Nephron progenitor cell (in vitro differentiated cells): ENCODE measurements at regions not wholly inside any gene's neighbourhood (a gene's known extent, or its start where the extent isn't known, plus 50 kb on each side); places are given as distances from the start of the nearest gene placed in this dataset.

Experiments used
- DNase-seq: peaks from one replicate; pipeline ENCODE4 v3.0.0; 2021
- H3K27ac Mint-ChIP-seq: 2 replicates; pipeline ENCODE4 v1.8.0; 2021; ENCODE audit warnings: mild to moderate bottlenecking, moderate library complexity, mixed read lengths
- H3K27me3 Mint-ChIP-seq: 2 replicates; pipeline ENCODE4 v1.8.0; 2021; ENCODE audit warnings: mild to moderate bottlenecking, low read depth, mixed read lengths; ENCODE audit not compliant: poor library complexity
- H3K36me3 Mint-ChIP-seq: 2 replicates; pipeline ENCODE4 v1.8.0; 2021; ENCODE audit warnings: low read depth, mixed read lengths
- H3K4me1 Mint-ChIP-seq: 2 replicates; pipeline ENCODE4 v1.8.0; 2021; ENCODE audit warnings: mixed read lengths
- H3K4me3 Mint-ChIP-seq: 2 replicates; pipeline ENCODE4 v1.8.0; 2021; ENCODE audit warnings: mild to moderate bottlenecking, moderate library complexity, mixed read lengths
- H3K9me3 Mint-ChIP-seq: 2 replicates; pipeline ENCODE4 v1.8.0; 2021; ENCODE audit warnings: mild to moderate bottlenecking, moderate library complexity, mixed read lengths
- CTCF ChIP-seq: fragments of 200-600 bp; sonication (generic); IDR thresholded peaks from 2 replicates; pipeline ENCODE4 v1.5.0; 2021; ENCODE audit warnings: antibody characterized with exemption

- peaks cover 10% of the 10 kb centered on the region for H3K9me3 Mint-ChIP-seq
- DNase-seq = no peak
- TF ChIP-seq CTCF = no peak
- no peak overlapping the region for H3K27ac Mint-ChIP-seq
- H3K4me3 Mint-ChIP-seq = no peak overlapping the region
- no peaks in the 10 kb centered on the region for H3K27me3 Mint-ChIP-seq
- no peaks in the 10 kb centered on the region for H3K4me1 Mint-ChIP-seq
- H3K36me3 Mint-ChIP-seq = no peaks in the 10 kb centered on the region
These were observed 935.7 kb downstream of the RAPGEF2 start for GRCh38 chr4:160038615-160039014.

DNA sequence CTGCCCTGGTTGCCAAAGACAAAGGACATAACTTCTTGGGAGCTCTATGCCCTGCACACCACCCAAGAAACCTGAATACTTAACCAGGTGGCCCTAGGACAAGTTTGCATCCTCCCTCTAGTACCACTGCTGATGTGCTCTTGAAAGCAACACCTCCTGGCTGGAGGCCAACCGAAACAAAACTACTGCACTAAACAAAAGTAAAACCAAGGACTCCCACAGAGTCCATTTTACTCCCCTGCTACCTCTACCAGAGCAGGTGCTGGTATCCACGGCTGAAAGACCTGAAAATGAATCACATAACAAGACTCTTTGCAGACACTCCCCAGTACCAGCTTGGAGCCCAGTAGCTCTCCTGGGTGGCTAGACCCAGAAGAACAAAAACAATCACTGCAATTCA lies 941.8 kb downstream of the RAPGEF2 start:
- H3K27ac Mint-ChIP-seq = no peak overlapping the region
- no peaks in the 10 kb centered on the region for H3K36me3 Mint-ChIP-seq
- no peak for TF ChIP-seq CTCF
- no peaks in the 10 kb centered on the region for H3K4me1 Mint-ChIP-seq
- H3K4me3 Mint-ChIP-seq = no peak overlapping the region
- no peaks in the 10 kb centered on the region for H3K9me3 Mint-ChIP-seq
- no peaks in the 10 kb centered on the region for H3K27me3 Mint-ChIP-seq
- DNase-seq = no peak

DNA sequence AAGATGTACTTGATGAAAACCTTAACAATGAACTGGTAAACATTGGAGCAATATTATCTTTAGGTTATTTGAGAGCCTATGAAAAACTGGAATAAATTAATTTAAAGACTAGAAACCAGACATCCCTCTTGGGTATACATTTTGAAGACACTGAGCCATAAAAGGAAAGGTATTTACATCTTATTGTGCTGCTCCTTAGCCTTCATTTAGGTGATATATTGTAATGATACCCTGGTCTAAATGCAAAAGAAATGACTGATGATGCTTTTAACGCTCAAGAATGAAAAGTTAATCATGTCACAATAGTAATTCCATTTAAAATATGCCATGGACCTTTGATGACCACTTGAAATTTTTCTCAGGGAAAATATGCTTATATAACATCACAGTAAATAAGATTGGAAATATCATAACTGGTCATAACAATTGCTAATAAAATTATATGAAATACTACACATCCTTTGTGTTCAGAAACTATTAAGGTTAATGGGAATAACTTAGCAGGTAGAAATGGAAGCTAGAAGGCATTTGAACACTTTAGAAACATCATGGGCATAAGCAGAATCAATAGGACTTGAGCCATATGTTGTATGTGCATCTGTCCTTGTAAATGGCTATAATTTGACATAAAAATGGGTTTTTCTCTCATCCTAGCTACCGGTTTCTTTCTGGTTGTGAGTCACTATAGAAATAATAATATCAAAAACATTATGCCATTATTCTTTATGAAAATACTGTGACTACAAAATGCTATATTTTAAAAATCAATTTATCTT lies 979.7 kb downstream of the RAPGEF2 start:
- H3K9me3 Mint-ChIP-seq = peaks cover 10% of the 10 kb centered on the region
- DNase-seq = no peak
- no peaks in the 10 kb centered on the region for H3K4me1 Mint-ChIP-seq
- no peaks in the 10 kb centered on the region for H3K36me3 Mint-ChIP-seq
- H3K27ac Mint-ChIP-seq = no peak overlapping the region
- TF ChIP-seq CTCF = no peak
- no peaks in the 10 kb centered on the region for H3K27me3 Mint-ChIP-seq
- H3K4me3 Mint-ChIP-seq = no peak overlapping the region

DNA sequence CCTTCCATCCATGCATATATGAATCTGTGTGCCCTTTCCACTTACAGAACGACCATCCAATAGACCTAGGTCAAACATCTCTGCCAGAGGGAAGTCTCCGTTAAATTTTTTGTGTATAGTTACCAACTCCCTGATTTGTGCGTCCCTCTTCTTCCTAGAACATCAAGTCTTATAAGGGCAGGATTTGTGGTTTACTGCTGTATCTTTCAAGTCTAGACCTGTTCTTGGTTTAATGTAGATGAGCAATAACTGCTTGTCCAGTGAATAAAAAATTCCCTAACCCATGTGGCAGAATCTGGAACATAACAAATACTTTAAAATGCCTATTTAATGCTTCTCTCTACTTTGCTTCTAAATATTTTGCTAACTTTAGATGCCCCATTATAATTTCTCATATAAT lies 988.8 kb downstream of the RAPGEF2 start:
- Mint-ChIP-seq H3K36me3 (no peaks in the 10 kb centered on the region), H3K4me3 (no peak overlapping the region), H3K9me3 (peaks cover 7% of the 10 kb centered on the region), H3K27me3 (no peaks in the 10 kb centered on the region), H3K27ac (no peak overlapping the region), H3K4me1 (no peaks in the 10 kb centered on the region)
- no peak for TF ChIP-seq CTCF
- DNase-seq = no peak

GRCh38 chr4:160100316-160100715 lies 997.4 kb downstream of the RAPGEF2 start:
- H3K4me3 Mint-ChIP-seq = no peak overlapping the region
- no peak for TF ChIP-seq CTCF
- H3K27ac Mint-ChIP-seq = no peak overlapping the region
- no peaks in the 10 kb centered on the region for H3K27me3 Mint-ChIP-seq
- H3K36me3 Mint-ChIP-seq = no peaks in the 10 kb centered on the region
- no peak for DNase-seq
- no peaks in the 10 kb centered on the region for H3K4me1 Mint-ChIP-seq
- H3K9me3 Mint-ChIP-seq = no peaks in the 10 kb centered on the region

DNA sequence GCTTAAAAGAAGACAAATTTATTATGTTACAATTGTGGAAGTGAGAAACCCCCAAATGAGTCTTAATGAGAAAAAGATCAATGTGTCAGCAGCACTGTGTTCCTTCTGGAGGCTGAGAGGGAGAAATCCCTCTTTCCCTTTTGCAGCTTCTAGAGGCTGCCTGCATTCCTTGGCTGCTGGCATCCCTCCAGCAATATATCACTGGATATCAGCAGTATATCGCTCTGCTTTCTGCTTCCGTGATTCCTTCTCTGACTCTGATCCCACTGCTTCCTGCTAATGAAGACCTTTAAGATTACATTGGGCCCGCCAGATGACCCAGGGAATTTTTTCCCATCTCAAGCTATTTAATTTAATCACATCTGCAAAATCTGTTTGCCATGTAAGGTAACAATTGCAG lies 1008.0 kb downstream of the RAPGEF2 start:
- H3K4me1 Mint-ChIP-seq = no peaks in the 10 kb centered on the region
- H3K36me3 Mint-ChIP-seq = no peaks in the 10 kb centered on the region
- H3K9me3 Mint-ChIP-seq = peaks cover 64% of the 10 kb centered on the region
- no peak overlapping the region for H3K27ac Mint-ChIP-seq
- no peak for TF ChIP-seq CTCF
- H3K27me3 Mint-ChIP-seq = no peaks in the 10 kb centered on the region
- H3K4me3 Mint-ChIP-seq = no peak overlapping the region
- no peak for DNase-seq
